ENCODE measurements at regions not wholly inside any gene's neighbourhood (a gene's known extent, or its start where the extent isn't known, plus 50 kb on each side); places are given as distances from the start of the nearest gene placed in this dataset.

- DNase-seq (ENCODE audit: extremely low spot score, unreplicated experiment), result no peak
- Mint-ChIP-seq H3K36me3 (ENCODE audit: unreplicated experiment) (peaks cover 5% of the 10 kb centered on the region), H3K9me3 (ENCODE audit: unreplicated experiment) (no peaks in the 10 kb centered on the region), H3K27me3 (ENCODE audit: unreplicated experiment) (no peaks in the 10 kb centered on the region), H3K4me3 (ENCODE audit: unreplicated experiment) (no peak overlapping the region), H3K4me1 (ENCODE audit: unreplicated experiment) (peaks cover 55% of the 10 kb centered on the region), H3K27ac (ENCODE audit: unreplicated experiment) (peak overlapping the region; percentile 92)
- TF ChIP-seq CTCF (IDR thresholded peaks at IDR 0.05), result no peak
Observed at GRCh38 chr15:99477791-99478471, 87.9 kb upstream of the MEF2A start.

DNA sequence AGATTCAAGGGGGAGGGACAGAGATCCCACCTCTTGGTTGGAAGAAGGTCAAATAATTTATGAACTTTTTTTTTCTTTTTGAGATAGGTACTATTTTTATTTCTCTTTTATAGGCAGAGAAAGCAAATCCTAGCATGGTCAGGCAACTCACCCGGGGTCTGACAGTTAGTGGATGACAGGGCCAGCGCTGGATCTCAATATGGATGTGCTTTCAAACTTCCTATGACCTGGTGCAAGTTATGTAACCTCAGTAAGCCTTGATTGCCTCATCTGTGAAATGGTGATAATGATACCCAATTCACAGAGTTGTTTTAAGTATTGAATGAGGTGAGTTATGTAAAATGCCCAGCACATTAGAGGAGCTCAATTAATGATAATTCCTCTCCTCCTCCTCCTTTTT is 86.8 kb upstream of the MEF2A start:
- Mint-ChIP-seq H3K27me3 (ENCODE audit: unreplicated experiment) (no peaks in the 10 kb centered on the region), H3K4me3 (ENCODE audit: unreplicated experiment) (no peak overlapping the region), H3K4me1 (ENCODE audit: unreplicated experiment) (peaks cover 48% of the 10 kb centered on the region), H3K36me3 (ENCODE audit: unreplicated experiment) (peaks cover 5% of the 10 kb centered on the region), H3K27ac (ENCODE audit: unreplicated experiment) (no peak overlapping the region), H3K9me3 (ENCODE audit: unreplicated experiment) (no peaks in the 10 kb centered on the region)
- no peak for DNase-seq (ENCODE audit: extremely low spot score, unreplicated experiment)
- TF ChIP-seq CTCF (IDR thresholded peaks at IDR 0.05), result no peak

- no peaks in the 10 kb centered on the region for H3K9me3 Mint-ChIP-seq (ENCODE audit: unreplicated experiment)
- peaks cover 5% of the 10 kb centered on the region for H3K36me3 Mint-ChIP-seq (ENCODE audit: unreplicated experiment)
- no peak overlapping the region for H3K4me3 Mint-ChIP-seq (ENCODE audit: unreplicated experiment)
- peaks cover 41% of the 10 kb centered on the region for H3K4me1 Mint-ChIP-seq (ENCODE audit: unreplicated experiment)
- no peak for DNase-seq (ENCODE audit: extremely low spot score, unreplicated experiment)
- no peaks in the 10 kb centered on the region for H3K27me3 Mint-ChIP-seq (ENCODE audit: unreplicated experiment)
- TF ChIP-seq CTCF (IDR thresholded peaks at IDR 0.05), result no peak
- peak overlapping the region; percentile 17 for H3K27ac Mint-ChIP-seq (ENCODE audit: unreplicated experiment)
Observed at GRCh38 chr15:99480016-99480810, 85.6 kb upstream of the MEF2A start.

DNA sequence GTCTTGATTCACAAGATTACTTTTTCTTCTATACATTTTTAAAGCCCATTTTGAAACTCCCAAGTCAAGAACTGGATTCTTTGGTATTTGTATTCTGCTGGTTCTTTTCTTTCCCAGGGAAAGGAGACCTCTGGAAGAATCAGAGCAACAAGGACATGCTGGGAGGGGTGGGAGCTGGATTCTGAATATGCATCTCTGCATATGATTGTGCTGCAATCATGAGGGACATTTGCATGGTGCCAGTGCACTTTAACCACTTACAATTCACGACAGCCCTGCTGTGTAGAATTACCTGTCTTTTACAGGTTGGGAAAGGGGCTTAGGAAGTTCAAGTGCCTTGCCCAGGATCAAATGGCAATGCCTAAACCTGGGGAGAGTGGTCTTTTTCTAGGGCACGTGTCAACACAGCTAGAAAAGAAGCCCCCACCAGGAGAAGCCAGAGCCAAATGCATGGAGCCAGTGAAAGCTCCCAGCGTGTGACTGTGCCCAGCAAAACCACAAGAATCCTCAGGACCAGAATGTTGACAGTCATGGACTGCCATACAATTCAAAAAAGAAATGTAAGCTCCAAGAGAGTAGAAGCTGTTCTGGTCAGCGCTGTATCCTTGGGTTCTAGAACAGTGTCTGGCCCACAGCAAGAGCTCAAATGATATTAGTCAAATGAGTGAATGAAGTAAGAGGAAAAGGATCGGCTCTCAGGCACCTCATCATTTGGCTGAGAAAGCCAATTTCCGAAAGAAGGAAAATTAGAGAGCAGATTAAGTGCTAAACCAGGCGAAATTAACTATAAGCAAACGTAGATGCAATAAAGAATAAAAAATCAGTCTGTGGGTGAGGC is 84.5 kb upstream of the MEF2A start:
- peaks cover 44% of the 10 kb centered on the region for H3K4me1 Mint-ChIP-seq (ENCODE audit: unreplicated experiment)
- no peak for DNase-seq (ENCODE audit: extremely low spot score, unreplicated experiment)

More for the DNA sequence above, 84.5 kb upstream of the MEF2A start:
- no peaks in the 10 kb centered on the region for H3K9me3 Mint-ChIP-seq (ENCODE audit: unreplicated experiment)
- no peaks in the 10 kb centered on the region for H3K27me3 Mint-ChIP-seq (ENCODE audit: unreplicated experiment)
- TF ChIP-seq CTCF (IDR thresholded peaks at IDR 0.05), result no peak
- H3K27ac Mint-ChIP-seq (ENCODE audit: unreplicated experiment), result peak overlapping the region; percentile 17
- H3K4me3 Mint-ChIP-seq (ENCODE audit: unreplicated experiment), result no peak overlapping the region
- peaks cover 5% of the 10 kb centered on the region for H3K36me3 Mint-ChIP-seq (ENCODE audit: unreplicated experiment)

All from osteocyte (in vitro differentiated cells).